ENCODE measurements at regions not wholly inside any gene's neighbourhood (a gene's known extent, or its start where the extent isn't known, plus 50 kb on each side); places are given as distances from the start of the nearest gene placed in this dataset.
"Not testable (repeated sequence)": the region's sequence is repeated elsewhere in the genome, so short reads cannot be mapped to it uniquely, and the experiment has no call there.

- Mint-ChIP-seq H3K27ac (no peak overlapping the region), H3K4me3 (no peak overlapping the region), H3K36me3 (ENCODE audit: low read depth) (no peaks in the 10 kb centered on the region), H3K27me3 (no peaks in the 10 kb centered on the region), H3K9me3 (peaks cover 10% of the 10 kb centered on the region), H3K4me1 (ENCODE audit: low read depth) (no peaks in the 10 kb centered on the region)
- no peak for DNase-seq
These were observed 673.6 kb upstream of the USP24 start for GRCh38 chr1:55888685-55889317.

DNA sequence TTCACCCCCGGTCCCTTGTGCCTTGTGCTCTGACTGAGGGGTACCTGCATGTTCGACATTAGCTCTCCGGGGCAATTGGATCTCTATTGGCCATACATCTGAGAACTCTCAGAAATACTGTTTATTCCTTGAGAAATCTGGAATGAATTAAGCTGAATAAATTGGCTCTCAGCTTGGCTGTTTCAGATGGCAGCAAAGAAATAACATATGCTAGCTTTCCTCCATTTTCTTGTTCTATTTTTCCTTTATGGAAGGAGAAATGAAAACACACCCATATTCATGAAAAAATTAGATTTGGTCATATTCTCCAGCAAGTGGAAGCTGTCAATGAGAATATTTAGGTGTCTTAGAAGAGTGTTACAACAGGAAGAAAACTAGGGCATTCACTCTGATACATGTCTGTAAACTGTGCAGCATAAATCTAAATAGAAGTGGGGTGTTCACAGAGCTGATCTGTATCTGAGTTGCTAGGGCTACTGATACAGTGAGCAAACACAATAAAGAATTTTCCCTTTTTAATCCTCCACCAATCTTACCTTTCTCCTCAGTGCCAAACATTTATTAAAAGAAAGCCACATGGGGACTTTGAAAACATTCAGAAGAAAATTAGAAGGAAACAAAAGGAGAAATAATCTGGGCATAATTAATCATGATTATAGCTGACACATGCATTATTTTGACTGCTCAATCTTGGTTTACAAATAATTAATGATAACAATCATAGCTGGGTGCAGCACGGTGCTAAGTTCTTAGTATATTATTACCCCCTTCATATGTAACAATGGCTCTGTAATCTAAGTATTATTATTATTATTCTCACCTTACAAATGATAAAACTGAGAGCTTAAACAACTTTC lies 671.9 kb upstream of the USP24 start:
- H3K4me3 Mint-ChIP-seq: no peak overlapping the region
- no peaks in the 10 kb centered on the region for H3K4me1 Mint-ChIP-seq (ENCODE audit: low read depth)
- H3K36me3 Mint-ChIP-seq (ENCODE audit: low read depth): no peaks in the 10 kb centered on the region
- H3K9me3 Mint-ChIP-seq: peaks cover 4% of the 10 kb centered on the region
- no peaks in the 10 kb centered on the region for H3K27me3 Mint-ChIP-seq
- H3K27ac Mint-ChIP-seq: no peak overlapping the region
- DNase-seq: no peak

DNA sequence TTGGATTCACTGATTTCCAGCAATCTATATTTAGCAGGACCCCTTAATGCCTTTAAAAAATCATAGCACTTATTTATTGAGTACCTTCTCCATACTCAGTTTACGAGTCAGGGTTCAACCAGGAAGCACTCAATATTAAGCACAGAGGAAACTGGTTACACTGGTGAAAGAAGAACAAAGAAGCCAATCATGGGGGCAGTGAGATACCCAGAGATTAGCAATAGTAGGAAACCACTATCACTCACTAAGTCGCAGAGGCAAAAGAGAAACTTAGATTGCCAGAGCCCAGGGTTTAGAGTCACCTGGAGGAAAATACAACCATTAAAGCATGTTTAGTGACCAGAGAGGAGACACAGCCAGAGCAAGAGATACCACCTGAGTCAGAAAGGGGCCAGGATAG lies 670.5 kb upstream of the USP24 start:
- no peaks in the 10 kb centered on the region for H3K4me1 Mint-ChIP-seq (ENCODE audit: low read depth)
- no peak overlapping the region for H3K4me3 Mint-ChIP-seq
- no peak overlapping the region for H3K27ac Mint-ChIP-seq
- no peaks in the 10 kb centered on the region for H3K36me3 Mint-ChIP-seq (ENCODE audit: low read depth)
- DNase-seq: no peak
- no peaks in the 10 kb centered on the region for H3K9me3 Mint-ChIP-seq
- H3K27me3 Mint-ChIP-seq: no peaks in the 10 kb centered on the region

DNA sequence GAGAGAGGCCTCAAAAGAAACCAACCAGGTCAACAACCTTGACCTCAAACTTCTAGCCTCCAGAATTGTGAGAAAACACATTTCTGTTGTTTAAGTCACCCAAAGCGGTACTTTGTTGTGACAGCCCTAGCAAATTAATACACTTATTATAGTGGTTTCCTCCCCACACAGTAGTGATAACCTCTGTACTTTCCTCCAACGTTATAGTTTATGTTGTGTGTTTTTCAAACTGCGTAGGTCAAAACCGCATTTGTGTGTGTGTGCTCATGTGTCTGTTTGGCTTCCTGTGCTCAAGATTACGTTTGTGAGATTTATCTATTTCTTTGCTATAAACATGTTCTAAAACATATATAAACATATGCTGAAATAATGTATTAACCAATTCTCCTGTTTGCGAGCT lies 667.8 kb upstream of the USP24 start:
- H3K36me3 Mint-ChIP-seq (ENCODE audit: low read depth): no peaks in the 10 kb centered on the region
- H3K27ac Mint-ChIP-seq: no peak overlapping the region
- no peak for DNase-seq
- no peaks in the 10 kb centered on the region for H3K4me1 Mint-ChIP-seq (ENCODE audit: low read depth)
- H3K9me3 Mint-ChIP-seq: no peaks in the 10 kb centered on the region
- no peak overlapping the region for H3K4me3 Mint-ChIP-seq
- no peaks in the 10 kb centered on the region for H3K27me3 Mint-ChIP-seq

GRCh38 chr1:55879346-55879745 lies 664.2 kb upstream of the USP24 start:
- Mint-ChIP-seq H3K27me3 (no peaks in the 10 kb centered on the region), H3K27ac (no peak overlapping the region), H3K4me1 (ENCODE audit: low read depth) (no peaks in the 10 kb centered on the region), H3K36me3 (ENCODE audit: low read depth) (no peaks in the 10 kb centered on the region), H3K4me3 (no peak overlapping the region), H3K9me3 (no peaks in the 10 kb centered on the region)
- no peak for DNase-seq

DNA sequence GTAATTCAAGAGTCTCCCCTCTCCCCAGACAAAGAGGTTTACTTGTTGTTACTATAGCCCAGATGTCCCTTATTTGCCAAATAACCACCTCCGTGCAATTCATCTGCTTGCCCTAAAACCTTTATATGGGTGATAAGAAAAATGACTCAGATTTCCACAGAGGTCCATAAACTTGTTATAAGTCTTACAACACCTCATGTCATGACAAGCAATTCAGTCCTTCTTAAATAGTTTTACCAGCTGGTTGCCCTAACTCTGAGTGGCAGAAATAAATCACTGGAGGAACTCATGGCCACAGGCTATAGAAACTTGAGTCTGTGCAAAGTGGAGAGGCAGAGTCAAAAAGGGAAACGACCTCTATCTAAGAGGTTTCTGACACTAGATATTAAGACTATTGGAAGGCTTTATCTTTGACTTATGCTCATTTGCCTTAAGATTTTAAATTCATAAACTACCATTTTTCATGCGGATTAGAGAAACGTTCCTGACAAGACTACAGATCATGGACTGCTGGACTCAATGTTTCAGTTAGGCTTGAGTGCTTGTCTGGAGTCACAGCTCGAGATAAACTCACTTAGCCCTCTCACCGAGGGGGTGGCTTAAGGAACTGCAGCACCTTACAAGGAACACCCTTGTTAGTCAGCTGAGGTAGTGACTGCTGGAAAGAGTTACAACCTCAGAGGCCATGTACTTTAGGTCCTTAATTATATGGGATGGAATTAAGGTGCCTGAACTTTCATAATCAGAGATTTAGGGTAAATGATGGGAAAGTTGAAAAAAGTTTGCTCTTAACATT lies 662.5 kb upstream of the USP24 start:
- no peaks in the 10 kb centered on the region for H3K36me3 Mint-ChIP-seq (ENCODE audit: low read depth)
- no peak overlapping the region for H3K4me3 Mint-ChIP-seq
- no peaks in the 10 kb centered on the region for H3K27me3 Mint-ChIP-seq
- no peak overlapping the region for H3K27ac Mint-ChIP-seq
- no peaks in the 10 kb centered on the region for H3K9me3 Mint-ChIP-seq
- no peaks in the 10 kb centered on the region for H3K4me1 Mint-ChIP-seq (ENCODE audit: low read depth)
- no peak for DNase-seq

DNA sequence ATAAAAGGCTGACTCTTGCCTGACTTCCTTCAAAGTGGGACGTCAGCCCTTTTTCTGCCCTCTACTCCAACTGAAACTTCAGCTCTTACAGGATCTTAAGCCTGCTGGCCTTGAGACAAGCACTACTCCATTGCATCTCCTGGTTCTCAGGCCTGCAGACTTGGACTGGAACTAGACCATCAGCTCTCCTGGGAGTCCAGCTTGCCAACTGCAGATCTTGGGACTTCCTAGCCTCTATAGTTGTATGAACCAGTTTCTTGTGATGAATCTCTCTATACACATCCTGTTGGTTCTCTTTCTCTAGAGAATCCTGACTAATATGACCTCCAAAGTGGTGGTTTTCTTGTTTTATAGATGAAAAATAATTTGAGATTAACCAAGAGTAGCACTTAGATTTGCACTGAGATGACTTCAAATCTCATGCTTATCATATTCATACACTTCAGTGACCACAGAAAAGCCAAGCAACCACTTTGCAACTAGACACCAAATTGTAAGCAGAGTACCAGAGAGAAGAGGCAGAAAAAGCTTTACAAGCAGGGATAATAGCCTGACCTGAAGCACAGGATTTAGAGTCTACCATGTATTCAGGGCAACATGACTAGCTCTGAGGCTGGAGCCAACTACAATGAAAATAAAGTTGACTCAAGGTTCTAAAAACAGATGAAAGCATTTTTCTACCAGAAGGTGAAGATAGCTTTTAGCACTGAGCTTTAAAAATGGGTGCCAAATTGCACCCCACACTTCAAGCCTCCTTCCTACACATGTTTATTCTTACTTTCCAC lies 661.3 kb upstream of the USP24 start:
- no peak overlapping the region for H3K4me3 Mint-ChIP-seq
- H3K27ac Mint-ChIP-seq: no peak overlapping the region
- H3K36me3 Mint-ChIP-seq (ENCODE audit: low read depth): no peaks in the 10 kb centered on the region
- DNase-seq: no peak
- no peaks in the 10 kb centered on the region for H3K9me3 Mint-ChIP-seq
- H3K4me1 Mint-ChIP-seq (ENCODE audit: low read depth): no peaks in the 10 kb centered on the region
- no peaks in the 10 kb centered on the region for H3K27me3 Mint-ChIP-seq

DNA sequence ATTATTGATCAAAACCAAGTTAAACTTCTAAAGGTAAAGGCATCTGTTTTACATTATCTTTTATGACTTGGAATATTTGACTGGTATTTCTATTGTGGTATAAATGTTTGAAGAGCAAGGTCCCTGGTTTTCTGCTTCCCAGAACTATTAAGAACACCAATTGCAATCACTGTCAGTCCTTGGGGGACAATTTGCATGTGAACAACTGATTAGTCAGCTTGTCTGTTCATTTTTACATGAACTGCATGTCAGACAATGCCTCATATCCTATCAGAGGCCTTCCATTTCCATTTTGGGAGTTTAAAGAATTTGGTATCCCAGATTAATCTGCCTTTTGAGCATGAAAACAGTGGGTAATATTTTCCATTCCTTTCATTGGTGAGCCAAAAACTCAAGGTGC lies 654.9 kb upstream of the USP24 start:
- Mint-ChIP-seq H3K27ac (no peak overlapping the region), H3K27me3 (no peaks in the 10 kb centered on the region), H3K9me3 (no peaks in the 10 kb centered on the region), H3K36me3 (ENCODE audit: low read depth) (no peaks in the 10 kb centered on the region), H3K4me3 (no peak overlapping the region), H3K4me1 (ENCODE audit: low read depth) (no peaks in the 10 kb centered on the region)
- no peak for DNase-seq

GRCh38 chr1:55869065-55869464 lies 653.9 kb upstream of the USP24 start:
- Mint-ChIP-seq H3K27me3 (no peaks in the 10 kb centered on the region), H3K4me3 (no peak overlapping the region), H3K27ac (no peak overlapping the region), H3K9me3 (no peaks in the 10 kb centered on the region), H3K36me3 (ENCODE audit: low read depth) (no peaks in the 10 kb centered on the region), H3K4me1 (ENCODE audit: low read depth) (no peaks in the 10 kb centered on the region)
- no peak for DNase-seq

- no peak for DNase-seq
- H3K4me1 Mint-ChIP-seq (ENCODE audit: low read depth): no peaks in the 10 kb centered on the region
- H3K27me3 Mint-ChIP-seq: no peaks in the 10 kb centered on the region
- H3K27ac Mint-ChIP-seq: no peak overlapping the region
- H3K9me3 Mint-ChIP-seq: no peaks in the 10 kb centered on the region
- no peak overlapping the region for H3K4me3 Mint-ChIP-seq
- no peaks in the 10 kb centered on the region for H3K36me3 Mint-ChIP-seq (ENCODE audit: low read depth)
These were observed 652.9 kb upstream of the USP24 start for GRCh38 chr1:55868026-55868425.

GRCh38 chr1:55867304-55867843 lies 652.2 kb upstream of the USP24 start:
- H3K9me3 Mint-ChIP-seq: no peaks in the 10 kb centered on the region
- H3K36me3 Mint-ChIP-seq (ENCODE audit: low read depth): no peaks in the 10 kb centered on the region
- no peak overlapping the region for H3K4me3 Mint-ChIP-seq
- no peak for DNase-seq
- no peaks in the 10 kb centered on the region for H3K4me1 Mint-ChIP-seq (ENCODE audit: low read depth)
- H3K27ac Mint-ChIP-seq: no peak overlapping the region
- no peaks in the 10 kb centered on the region for H3K27me3 Mint-ChIP-seq

GRCh38 chr1:55865778-55866177 lies 650.6 kb upstream of the USP24 start:
- not testable (repeated sequence) for H3K27me3 Mint-ChIP-seq; H3K4me1 Mint-ChIP-seq (ENCODE audit: low read depth); H3K27ac Mint-ChIP-seq; H3K4me3 Mint-ChIP-seq; H3K9me3 Mint-ChIP-seq; DNase-seq; H3K36me3 Mint-ChIP-seq (ENCODE audit: low read depth)

DNA sequence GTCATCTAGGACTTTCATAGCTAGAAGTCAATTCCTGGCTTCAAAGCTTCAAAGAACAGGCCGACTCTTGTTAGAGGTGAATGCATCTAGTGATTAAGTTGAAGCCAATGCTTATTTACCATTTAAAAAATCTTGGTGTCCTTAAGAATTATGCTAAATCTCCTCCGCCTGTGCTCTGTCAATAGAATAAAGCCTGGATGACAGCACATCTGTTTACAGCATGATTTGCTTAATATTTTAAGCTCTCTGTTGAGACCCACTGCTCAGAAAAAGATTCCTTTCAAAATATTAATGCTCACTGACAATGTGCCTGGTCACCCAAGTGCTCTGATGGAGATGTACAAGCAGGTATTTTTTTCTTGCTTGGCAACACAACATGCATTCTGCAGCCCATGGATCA lies 649.1 kb upstream of the USP24 start:
- no peak for DNase-seq
- Mint-ChIP-seq H3K36me3 (ENCODE audit: low read depth) (no peaks in the 10 kb centered on the region), H3K9me3 (no peaks in the 10 kb centered on the region), H3K4me1 (ENCODE audit: low read depth) (no peaks in the 10 kb centered on the region), H3K27me3 (no peaks in the 10 kb centered on the region), H3K4me3 (no peak overlapping the region), H3K27ac (no peak overlapping the region)

- Mint-ChIP-seq H3K9me3 (no peaks in the 10 kb centered on the region), H3K36me3 (ENCODE audit: low read depth) (no peaks in the 10 kb centered on the region), H3K27me3 (no peaks in the 10 kb centered on the region), H3K4me1 (ENCODE audit: low read depth) (no peaks in the 10 kb centered on the region), H3K4me3 (no peak overlapping the region), H3K27ac (no peak overlapping the region)
- DNase-seq: no peak
These were observed 646.6 kb upstream of the USP24 start for GRCh38 chr1:55861676-55862340.

All from activated T-cell treated with anti-CD3 and anti-CD28 coated beads, Interleukin-2, amount 50 U/mL, for 24 hours (primary cell).